GM19025 (cell line): ENCODE measurements at regions not wholly inside any gene's neighbourhood (a gene's known extent, or its start where the extent isn't known, plus 50 kb on each side); places are given as distances from the start of the nearest gene placed in this dataset.

Experiments used
- ATAC-seq: cut with Tn5 transposase; IDR thresholded peaks from one replicate; pipeline ENCODE4 v1.9.1; 2021; ENCODE audit warnings: mild to moderate bottlenecking, low read depth, moderate library complexity; ENCODE audit not compliant: unreplicated experiment

GRCh38 chr17:71667661-71668060 is 453.2 kb upstream of the SOX9 start:
- no peak for ATAC-seq

- no peak for ATAC-seq
Observed at GRCh38 chr17:71668807-71669206, 452.0 kb upstream of the SOX9 start.

- no peak for ATAC-seq
Observed at GRCh38 chr17:71677439-71677838, 443.4 kb upstream of the SOX9 start.

GRCh38 chr17:71679832-71680231 is 441.0 kb upstream of the SOX9 start:
- ATAC-seq: no peak

GRCh38 chr17:71681427-71682173 is 439.2 kb upstream of the SOX9 start:
- ATAC-seq: no peak

- ATAC-seq: no peak
Observed at GRCh38 chr17:71682174-71682494, 438.7 kb upstream of the SOX9 start.

GRCh38 chr17:71689782-71690181 is 431.0 kb upstream of the SOX9 start:
- no peak for ATAC-seq

- ATAC-seq: no peak
Observed at GRCh38 chr17:71699907-71700306, 420.9 kb upstream of the SOX9 start.

- no peak for ATAC-seq
Observed at GRCh38 chr17:71703701-71704100, 417.1 kb upstream of the SOX9 start.

GRCh38 chr17:71709271-71709890 is 411.4 kb upstream of the SOX9 start:
- ATAC-seq: no peak

- no peak for ATAC-seq
Observed at GRCh38 chr17:71709946-71710345, 410.9 kb upstream of the SOX9 start.

GRCh38 chr17:71710816-71711215 is 410.0 kb upstream of the SOX9 start:
- ATAC-seq: no peak

GRCh38 chr17:71713846-71714245 is 407.0 kb upstream of the SOX9 start:
- ATAC-seq: no peak

- no peak for ATAC-seq
Observed at GRCh38 chr17:71724339-71724738, 396.5 kb upstream of the SOX9 start.

- no peak for ATAC-seq
Observed at GRCh38 chr17:71725811-71726210, 395.0 kb upstream of the SOX9 start.

GRCh38 chr17:71726341-71726740 is 394.5 kb upstream of the SOX9 start:
- no peak for ATAC-seq

GRCh38 chr17:71727292-71727691 is 393.5 kb upstream of the SOX9 start:
- no peak for ATAC-seq

GRCh38 chr17:71727723-71728122 is 393.1 kb upstream of the SOX9 start:
- ATAC-seq: no peak

- no peak for ATAC-seq
Observed at GRCh38 chr17:71730871-71731270, 389.9 kb upstream of the SOX9 start.

- no peak for ATAC-seq
Observed at GRCh38 chr17:71735893-71736292, 384.9 kb upstream of the SOX9 start.

- no peak for ATAC-seq
Observed at GRCh38 chr17:71740866-71741265, 380.0 kb upstream of the SOX9 start.

GRCh38 chr17:71741836-71742235 is 379.0 kb upstream of the SOX9 start:
- ATAC-seq: no peak
